Kidney (tissue), 13 donors: ENCODE measurements at regions not wholly inside any gene's neighbourhood (a gene's known extent, or its start where the extent isn't known, plus 50 kb on each side); places are given as distances from the start of the nearest gene placed in this dataset.

Experiments
- DNase-seq, 5 donors: peaks; one replicate each; pipeline ENCODE4 v3.0.0-alpha.2; 2013 to 2020
- FAIRE-seq: peaks from 2 replicates; lab custom pipeline; 2012; peaks lifted over from hg19 to GRCh38; lab: Jason Lieb, UNC
- H3K27ac ChIP-seq, 2 donors: one replicate each; pipeline ENCODE4 v1.7.0; 2013; ENCODE audit warnings: low read depth in 2 of 2, low read length in 2 of 2, inconsistent platforms in 1 of 2
- H3K27me3 ChIP-seq: one replicate; pipeline ENCODE4 v1.7.1; 2013; ENCODE audit warnings: low read length, inconsistent platforms; ENCODE audit not compliant: control insufficient read depth, insufficient read depth
- H3K36me3 ChIP-seq, 3 donors: one replicate each; pipeline versions ENCODE4 v1.7.0 to v1.7.1; 2013; ENCODE audit warnings: low read length in 3 of 3, control low read depth in 1 of 3, inconsistent platforms in 1 of 3; ENCODE audit not compliant: insufficient read depth in 3 of 3, control insufficient read depth in 2 of 3
- H3K4me1 ChIP-seq, 3 donors: one replicate each; pipeline versions ENCODE4 v1.7.0 to v1.7.1; 2013; ENCODE audit warnings: low read length in 3 of 3, inconsistent platforms in 1 of 3, low read depth in 1 of 3; ENCODE audit not compliant: control insufficient read depth in 2 of 3, insufficient read depth in 2 of 3
- H3K4me3 ChIP-seq, 3 donors: one replicate each; pipeline versions ENCODE4 v1.7.0 to v1.8.1; 2013; ENCODE audit warnings: low read length in 3 of 3, control low read depth in 1 of 3, inconsistent platforms in 1 of 3
- H3K9ac ChIP-seq, 3 donors: one replicate each; pipeline versions ENCODE4 v1.7.0 to v1.7.1; 2013; ENCODE audit warnings: low read length in 3 of 3, control low read depth in 1 of 3, inconsistent platforms in 1 of 3
- H3K9me3 ChIP-seq, 3 donors: one replicate each; pipeline versions ENCODE4 v1.7.0 to v1.7.1; 2013; ENCODE audit warnings: low read length in 3 of 3, control low read depth in 1 of 3, inconsistent platforms in 1 of 3; ENCODE audit not compliant: control insufficient read depth in 2 of 3, insufficient read depth in 1 of 3
- CTCF ChIP-seq: IDR thresholded peaks from 3 replicates; pipeline ENCODE4 v1.5.1; 2012; ENCODE audit warnings: mild to moderate bottlenecking, moderate library complexity, borderline replicate concordance; ENCODE audit not compliant: insufficient read depth; ENCODE audit errors: extremely low read depth
- intact Hi-C: fragments of 100-400 bp; cut with DNase I; formaldehyde crosslinking; loops from one replicate; pipeline ENCODE4 v1.11.1; 2022
- donor health status: control.
- donor health status: control.
- donor health status: control.
- donor health status: control.
- donor health status: control.
- donor health status: DM: yes; HTN: yes; CAD: no.
- donor health status: Normal renal cell carcinoma (clear cell type).

- H3K9me3 ChIP-seq: no peaks in the 10 kb centered on the region
- H3K27ac ChIP-seq: no peak overlapping the region
- FAIRE-seq: no peak
- H3K4me1 ChIP-seq: peaks cover 0 to 2% (median 0%) of the 10 kb centered on the region in 3 donors
- DNase-seq: peak in 1 of 5 donors; percentile 12
- no peak for TF ChIP-seq CTCF
- no peaks in the 10 kb centered on the region for H3K27me3 ChIP-seq
- H3K9ac ChIP-seq: no peak overlapping the region
- intact Hi-C loops: no loop called here
- no peak overlapping the region for H3K4me3 ChIP-seq
- no peaks in the 10 kb centered on the region for H3K36me3 ChIP-seq
Observed at GRCh38 chr5:133739181-133739780, 126.9 kb upstream of the FSTL4 start.

GRCh38 chr5:133738271-133738670 lies 125.9 kb upstream of the FSTL4 start:
- Histone ChIP-seq H3K9me3 (no peaks in the 10 kb centered on the region), H3K27ac (no peak overlapping the region), H3K27me3 (no peaks in the 10 kb centered on the region), H3K4me3 (no peak overlapping the region), H3K4me1 (peaks cover 0 to 2% (median 0%) of the 10 kb centered on the region in 3 donors), H3K36me3 (no peaks in the 10 kb centered on the region), H3K9ac (no peak overlapping the region)
- DNase-seq (no peak), FAIRE-seq (no peak)
- intact Hi-C loops: no loop called here
- TF ChIP-seq CTCF: no peak

GRCh38 chr5:133736512-133736911 lies 124.2 kb upstream of the FSTL4 start:
- Histone ChIP-seq H3K4me1 (peaks cover 0 to 2% (median 0%) of the 10 kb centered on the region in 3 donors), H3K9ac (no peak overlapping the region), H3K27me3 (no peaks in the 10 kb centered on the region), H3K4me3 (no peak overlapping the region), H3K9me3 (no peaks in the 10 kb centered on the region), H3K36me3 (no peaks in the 10 kb centered on the region), H3K27ac (no peak overlapping the region)
- DNase-seq (peak in 1 of 5 donors; percentile 12), FAIRE-seq (no peak)
- TF ChIP-seq CTCF: no peak
- intact Hi-C loops: no loop called here

- Histone ChIP-seq H3K4me3 (no peak overlapping the region), H3K4me1 (peaks cover 0 to 2% (median 0%) of the 10 kb centered on the region in 3 donors), H3K27ac (no peak overlapping the region), H3K9me3 (no peaks in the 10 kb centered on the region), H3K36me3 (no peaks in the 10 kb centered on the region), H3K9ac (no peak overlapping the region), H3K27me3 (no peaks in the 10 kb centered on the region)
- intact Hi-C loops: no loop called here
- no peak for TF ChIP-seq CTCF
- DNase-seq: peak in 1 of 5 donors; percentile 7
- FAIRE-seq: no peak
Observed at GRCh38 chr5:133735346-133735745, 123.0 kb upstream of the FSTL4 start.
